ENCODE measurements at regions not wholly inside any gene's neighbourhood (a gene's known extent, or its start where the extent isn't known, plus 50 kb on each side); places are given as distances from the start of the nearest gene placed in this dataset.

GRCh38 chr5:60404171-60404570, 295.8 kb downstream of the DEPDC1B start:
- no peak for TF ChIP-seq EZH2 (IDR thresholded peaks at IDR 0.05; ENCODE audit: insufficient read depth, poor library complexity, severe bottlenecking)
- no peak for TF ChIP-seq EZH2phosphoT487 (IDR thresholded peaks at IDR 0.05; ENCODE audit: insufficient read depth, low read depth)

All from GM23248 (cell line).